ENCODE measurements at regions not wholly inside any gene's neighbourhood (a gene's known extent, or its start where the extent isn't known, plus 50 kb on each side); places are given as distances from the start of the nearest gene placed in this dataset.
"Not testable (repeated sequence)": the region's sequence is repeated elsewhere in the genome, so short reads cannot be mapped to it uniquely, and the experiment has no call there.

DNA sequence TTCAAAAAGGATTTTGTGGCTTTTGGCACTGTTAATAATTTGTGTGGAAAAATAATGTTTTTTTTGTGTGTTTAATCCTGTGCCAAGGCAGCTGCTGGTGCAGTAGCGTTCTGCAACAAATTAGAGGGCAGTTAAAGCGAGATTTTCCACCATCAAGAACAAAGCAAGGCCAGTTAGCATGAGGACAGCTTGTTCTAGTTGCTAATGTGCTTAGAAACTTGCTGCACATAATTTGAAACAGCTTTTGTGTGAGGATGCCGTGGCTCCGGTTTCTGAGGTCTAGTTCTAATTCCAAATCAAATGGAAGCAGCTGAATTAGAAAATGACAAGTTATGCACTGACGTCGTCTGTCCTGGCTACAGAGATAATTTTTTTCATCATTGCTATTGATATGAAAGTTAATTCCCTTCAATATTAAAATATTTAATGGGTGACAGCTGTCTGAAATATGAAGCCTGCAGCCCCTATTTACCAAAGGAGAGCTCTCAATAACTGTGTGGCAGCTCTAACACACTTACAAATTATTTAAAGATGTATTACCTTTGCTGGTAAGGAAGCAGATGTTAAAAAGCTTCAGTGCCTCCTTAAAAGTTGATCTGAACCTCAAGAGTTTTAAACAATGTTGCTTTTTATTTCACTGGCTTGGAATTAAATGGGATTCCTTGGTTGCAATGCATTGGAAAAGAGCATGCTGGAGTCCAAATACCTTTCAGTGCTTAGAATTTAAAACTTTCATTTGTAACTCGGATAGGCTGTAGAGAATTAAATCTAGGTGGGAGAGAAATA lies 128.6 kb downstream of the SPATA31D1 start:
- no peak for ATAC-seq

DNA sequence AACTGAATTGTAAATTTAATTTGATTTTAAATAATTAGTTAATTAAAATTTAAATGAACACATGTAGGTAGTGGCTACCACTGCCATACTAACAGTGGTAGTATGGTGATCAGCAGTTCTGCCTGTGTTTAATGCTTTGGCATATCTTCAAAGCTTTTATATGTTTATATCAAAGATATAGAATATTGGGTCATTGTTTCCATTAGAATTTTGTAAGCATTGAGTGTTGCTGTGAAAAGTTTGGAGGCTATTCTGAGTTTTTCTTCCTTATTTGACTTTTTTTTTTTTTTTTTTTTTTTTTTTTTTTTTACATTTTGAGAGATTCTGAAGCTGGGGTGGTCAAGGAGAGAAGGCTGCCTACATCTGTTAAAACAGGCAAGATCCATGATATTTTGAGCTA lies 134.2 kb downstream of the SPATA31D1 start:
- ATAC-seq: no peak

DNA sequence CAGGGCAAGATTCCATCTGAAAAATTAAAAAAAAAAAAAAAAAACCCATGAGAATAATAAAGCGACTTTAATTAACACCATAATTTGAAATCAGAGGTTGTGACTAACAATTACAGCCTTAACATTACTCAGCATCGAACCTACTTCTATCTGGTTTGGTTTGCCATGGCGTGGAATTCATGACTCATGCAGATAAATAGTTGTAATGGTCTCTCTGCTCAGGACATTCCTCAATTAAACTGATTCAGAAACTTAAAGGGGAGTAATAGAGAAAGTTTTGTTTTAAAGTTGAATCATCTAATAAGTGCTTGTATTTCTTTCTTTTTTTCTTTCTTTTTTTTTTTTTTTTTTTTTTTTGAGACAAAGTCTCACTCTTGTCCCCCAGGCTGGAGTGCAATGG lies 135.5 kb downstream of the SPATA31D1 start:
- no peak for ATAC-seq

DNA sequence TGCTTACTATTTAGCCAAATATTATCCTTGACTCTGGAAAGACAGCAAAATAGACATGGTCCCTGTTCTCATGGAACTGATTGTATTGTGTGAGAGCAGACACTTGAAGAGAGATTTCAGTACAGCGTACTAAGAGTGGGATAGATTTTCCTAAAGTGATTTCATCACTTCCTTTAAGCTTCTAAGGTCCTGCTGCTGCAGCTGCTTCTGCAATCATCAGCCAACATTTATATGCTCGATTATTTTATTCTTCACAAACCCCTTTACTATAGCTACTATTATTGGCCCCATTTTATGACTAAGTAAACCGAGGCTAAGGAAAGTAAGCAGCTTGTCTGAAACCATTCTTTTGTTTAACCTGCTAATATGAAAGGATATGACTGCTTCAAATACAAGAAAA lies 137.7 kb downstream of the SPATA31D1 start:
- no peak for ATAC-seq

DNA sequence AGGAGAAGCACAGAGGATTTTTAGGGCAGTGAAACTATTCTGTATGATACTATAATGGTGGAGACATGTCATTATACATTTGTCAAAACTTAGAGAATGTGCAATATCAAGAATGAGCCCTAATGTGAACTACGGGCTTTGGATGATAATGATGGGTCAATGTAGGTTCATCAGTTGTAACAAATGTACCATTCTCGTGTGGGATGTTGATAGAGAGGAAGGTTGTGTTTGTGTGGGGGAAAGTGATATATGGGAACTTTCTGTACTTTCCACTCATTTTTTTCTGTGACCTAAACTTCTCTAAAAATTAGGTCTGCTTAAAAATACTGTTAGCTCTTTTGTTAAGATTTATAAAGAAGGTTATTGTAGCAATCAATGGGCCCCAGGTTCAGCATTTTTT lies 138.9 kb downstream of the SPATA31D1 start:
- ATAC-seq: no peak

DNA sequence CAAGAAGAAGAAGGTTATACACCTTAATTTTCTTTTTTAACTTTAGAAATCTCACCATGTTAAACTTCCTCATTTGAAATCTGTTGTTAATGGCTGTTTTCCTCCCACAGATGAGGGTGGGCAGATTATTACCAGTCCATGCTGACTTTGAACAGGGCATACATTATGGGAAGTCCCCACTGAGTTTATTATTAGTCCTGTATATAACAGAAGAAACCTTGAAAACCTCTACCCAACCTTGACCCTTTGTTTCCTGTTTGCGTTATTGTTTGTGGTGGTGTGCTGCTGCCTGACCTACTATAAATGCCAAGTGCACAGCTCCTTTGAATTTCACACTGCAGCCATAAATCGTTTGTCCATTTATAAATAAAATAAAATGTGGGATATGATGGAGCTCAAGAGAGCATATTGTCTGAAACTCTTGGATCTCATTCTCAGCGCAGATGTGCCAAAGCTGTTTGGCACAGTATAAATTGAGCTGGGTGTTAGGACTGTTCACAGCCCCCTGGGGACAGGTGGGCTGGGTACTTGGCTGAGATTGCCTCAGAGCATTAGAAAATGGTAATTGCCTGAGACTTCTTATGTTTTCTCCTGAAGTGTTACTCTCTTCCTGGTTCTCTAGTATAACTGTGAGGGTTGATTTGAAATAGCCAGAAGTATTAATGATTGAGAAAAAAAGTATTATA lies 139.6 kb downstream of the SPATA31D1 start:
- ATAC-seq: peak; percentile 48

DNA sequence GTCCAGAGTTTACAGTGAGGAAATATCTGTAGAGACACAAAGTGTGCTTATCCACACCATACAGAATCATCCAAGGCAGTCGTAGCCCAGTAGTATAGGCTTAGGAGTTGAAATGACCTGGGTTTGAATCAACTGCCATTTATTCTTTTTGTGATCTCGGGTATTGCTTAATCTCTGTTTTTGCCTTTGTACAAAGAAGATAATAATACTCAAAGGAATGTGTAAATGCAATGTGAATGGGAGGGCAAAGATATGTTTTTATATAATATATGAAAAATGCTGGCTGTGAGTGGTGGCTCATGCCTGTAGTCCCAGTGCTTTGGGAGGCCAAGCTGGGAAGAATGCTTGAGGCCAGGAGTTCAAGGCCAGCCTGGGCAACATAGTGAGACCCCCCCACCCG lies 141.1 kb downstream of the SPATA31D1 start:
- ATAC-seq: no peak

DNA sequence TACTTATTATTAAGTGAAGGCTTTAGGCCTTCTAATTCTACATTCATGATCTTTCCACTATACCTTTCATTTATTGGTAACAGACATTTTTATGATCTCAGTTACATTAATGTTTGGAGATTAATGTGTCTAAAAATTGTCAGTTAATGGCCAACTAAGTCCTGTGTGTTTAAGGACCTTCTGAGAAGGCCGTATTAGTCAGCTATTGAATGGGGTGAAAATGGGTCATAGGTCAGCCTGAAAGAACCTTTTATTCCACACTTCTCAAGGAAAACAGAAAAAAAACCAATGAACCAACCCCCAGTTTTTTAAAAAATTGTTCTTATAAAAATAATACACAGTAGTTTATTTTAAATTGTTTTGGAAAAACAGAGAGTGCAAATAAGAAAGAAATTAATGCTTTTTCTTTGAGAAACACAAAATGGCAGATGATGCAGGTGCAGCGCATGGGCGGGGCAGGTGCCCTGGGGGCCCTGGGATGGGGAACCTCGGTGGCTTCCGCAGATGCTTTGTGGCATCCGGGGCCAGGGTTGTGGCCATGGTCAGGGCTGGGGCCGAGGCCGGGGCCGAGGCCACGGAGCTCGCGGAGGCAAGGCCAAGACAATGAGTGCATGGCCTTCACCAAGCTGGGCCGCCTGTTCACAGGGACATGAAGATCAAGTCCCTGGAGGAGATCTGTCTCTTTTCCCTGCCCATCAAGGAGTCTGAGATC lies 141.9 kb downstream of the SPATA31D1 start:
- no peak for ATAC-seq

DNA sequence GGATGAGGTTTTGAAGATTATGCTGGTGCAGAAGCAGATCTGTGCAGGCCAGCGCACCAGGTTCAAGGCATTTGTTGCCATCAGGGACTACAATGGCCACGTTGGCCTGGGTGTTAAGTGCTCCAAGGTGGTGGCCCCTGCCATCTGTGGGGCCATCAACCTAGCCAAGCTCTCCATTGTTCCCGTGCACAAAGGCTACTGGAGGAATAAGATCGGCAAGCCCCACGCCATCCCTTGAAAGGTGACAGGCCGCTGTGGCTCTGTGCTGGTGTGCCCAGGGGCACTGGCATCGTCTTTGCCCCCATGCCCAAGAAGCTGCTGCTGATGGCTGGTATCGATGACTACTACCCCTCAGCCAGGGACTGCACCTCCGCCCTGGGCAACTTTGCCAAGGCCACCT lies 142.5 kb downstream of the SPATA31D1 start:
- no peak for ATAC-seq

DNA sequence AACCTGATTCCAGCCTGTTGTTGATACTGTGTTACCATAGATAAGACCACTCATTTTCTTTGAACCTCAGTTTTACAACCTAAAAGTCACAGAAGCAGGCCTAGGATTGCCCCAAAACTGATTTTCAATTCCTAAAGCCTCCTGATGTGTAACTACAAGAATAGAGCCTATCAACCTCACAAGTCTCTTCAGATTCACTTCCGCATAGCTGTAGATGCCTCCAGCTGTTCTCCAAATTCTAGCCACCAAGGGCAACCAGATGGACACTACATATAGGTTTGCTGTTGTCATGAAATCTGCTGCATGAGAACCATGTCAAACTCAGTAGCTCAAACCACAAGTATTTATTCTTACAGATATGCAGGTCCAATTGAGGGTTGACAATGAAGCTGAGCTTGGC lies 143.5 kb downstream of the SPATA31D1 start:
- ATAC-seq: no peak

DNA sequence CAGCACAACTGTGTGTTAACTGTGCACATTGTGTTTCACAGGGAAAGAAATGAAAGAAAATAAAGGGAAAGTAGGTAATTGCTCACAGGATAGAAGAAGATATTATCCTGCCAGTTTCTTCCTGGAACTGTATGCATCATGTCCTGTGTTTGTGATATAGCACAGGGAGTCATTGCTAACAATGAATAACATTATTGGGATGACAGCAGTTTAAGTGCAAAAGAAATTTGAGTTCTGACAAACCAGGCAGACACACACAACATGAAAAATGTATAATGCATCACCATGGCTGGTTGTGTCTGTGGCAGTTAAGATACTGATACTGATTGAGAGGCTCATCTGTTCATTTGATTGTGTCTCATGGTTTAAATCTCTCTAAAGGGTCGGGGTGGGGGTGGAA lies 145.4 kb downstream of the SPATA31D1 start:
- ATAC-seq: no peak

DNA sequence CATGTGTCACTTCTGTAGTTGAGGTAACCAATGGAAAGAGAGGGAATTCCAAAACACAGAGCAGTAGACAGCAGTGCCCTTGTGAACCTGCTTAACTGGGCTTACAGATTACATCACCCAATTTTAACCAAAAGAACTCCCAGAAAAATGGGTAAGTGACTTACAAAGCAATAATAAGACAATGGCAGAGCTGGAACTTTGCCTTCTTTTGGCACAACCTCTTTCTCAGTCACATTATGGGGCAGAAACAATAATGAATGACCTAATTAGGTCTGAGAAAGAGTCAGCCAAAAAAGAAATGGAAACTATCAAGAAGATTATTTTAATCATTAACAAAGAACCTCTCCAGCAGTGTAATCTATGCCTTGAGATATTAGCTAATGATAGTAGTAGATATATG lies 146.5 kb downstream of the SPATA31D1 start:
- ATAC-seq: no peak

DNA sequence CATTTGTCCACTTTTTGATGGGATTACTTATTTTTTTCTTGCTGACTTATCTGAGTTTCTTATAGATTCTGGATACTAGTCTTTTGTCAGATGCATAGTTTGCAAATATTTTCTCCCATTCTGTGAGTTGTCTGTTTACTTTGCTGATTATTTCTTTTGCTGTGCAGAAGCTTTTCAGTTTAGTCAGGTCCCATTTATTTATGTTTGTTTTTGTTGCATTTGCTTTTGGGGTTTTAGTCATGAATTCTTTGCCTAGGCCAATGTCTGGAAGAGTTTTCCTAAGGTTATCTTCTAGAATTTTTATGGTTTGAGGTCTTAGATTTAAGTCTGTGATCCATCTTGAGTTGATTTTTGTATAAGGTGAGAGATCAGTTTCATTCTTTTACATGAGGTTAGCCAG lies 149.5 kb downstream of the SPATA31D1 start:
- not testable (repeated sequence) for ATAC-seq

DNA sequence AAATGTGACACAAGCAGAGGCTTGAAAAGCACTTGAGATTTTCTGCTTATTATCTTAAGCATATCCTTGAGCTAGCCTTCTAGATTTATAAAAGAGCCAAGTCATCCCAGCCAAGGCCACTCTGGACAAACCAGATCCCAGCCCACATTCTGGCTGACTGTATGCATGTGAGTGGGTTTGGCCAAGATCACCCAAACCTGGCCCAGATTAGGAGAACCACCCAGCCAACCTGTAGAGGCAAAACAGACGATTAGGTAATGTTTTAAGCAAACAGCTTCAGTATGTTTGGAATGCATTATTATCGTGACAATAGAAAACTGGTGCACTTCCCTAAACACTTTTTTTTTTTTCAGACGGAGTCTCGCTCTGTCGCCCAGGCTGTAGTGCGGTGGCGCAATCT lies 151.9 kb downstream of the SPATA31D1 start:
- ATAC-seq: peak; percentile 98

DNA sequence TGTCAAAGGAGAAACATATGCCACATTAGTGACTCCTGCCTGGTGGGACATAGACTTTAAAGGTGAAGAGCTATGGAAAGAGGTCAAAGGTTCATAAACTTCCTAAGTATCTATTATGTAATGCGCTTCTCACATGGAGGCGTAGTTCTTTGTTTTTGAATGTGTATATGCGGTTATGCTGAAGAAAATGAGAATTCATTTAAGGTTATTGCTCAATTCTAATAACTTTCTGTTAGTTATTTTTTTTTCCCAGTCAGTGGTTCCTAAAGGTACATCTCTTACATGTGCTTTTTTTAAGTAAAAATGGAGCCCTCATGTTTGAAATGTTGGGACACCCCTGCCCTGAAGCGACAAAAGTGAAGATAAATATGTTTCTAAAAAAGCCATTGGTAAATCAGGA lies 156.2 kb downstream of the SPATA31D1 start:
- no peak for ATAC-seq

DNA sequence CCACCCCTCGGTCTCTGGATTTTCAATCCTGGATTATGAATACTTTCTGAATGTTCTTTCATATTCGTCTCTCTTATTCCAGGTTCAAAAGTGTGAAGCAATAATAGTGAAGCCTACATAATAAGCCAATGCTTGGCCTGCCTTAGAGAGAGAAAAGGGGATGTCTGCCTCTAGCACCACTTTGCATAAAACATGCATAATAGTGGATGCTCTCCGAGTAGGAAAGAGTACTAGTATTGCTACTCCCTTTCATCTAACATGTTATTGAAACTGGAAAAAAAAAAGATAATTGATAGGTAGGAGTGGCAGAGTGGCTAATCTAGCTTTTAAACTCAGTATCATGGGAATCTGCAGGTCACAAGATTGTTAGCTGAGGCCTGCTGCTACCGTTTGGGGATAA lies 158.1 kb downstream of the SPATA31D1 start:
- ATAC-seq: no peak

DNA sequence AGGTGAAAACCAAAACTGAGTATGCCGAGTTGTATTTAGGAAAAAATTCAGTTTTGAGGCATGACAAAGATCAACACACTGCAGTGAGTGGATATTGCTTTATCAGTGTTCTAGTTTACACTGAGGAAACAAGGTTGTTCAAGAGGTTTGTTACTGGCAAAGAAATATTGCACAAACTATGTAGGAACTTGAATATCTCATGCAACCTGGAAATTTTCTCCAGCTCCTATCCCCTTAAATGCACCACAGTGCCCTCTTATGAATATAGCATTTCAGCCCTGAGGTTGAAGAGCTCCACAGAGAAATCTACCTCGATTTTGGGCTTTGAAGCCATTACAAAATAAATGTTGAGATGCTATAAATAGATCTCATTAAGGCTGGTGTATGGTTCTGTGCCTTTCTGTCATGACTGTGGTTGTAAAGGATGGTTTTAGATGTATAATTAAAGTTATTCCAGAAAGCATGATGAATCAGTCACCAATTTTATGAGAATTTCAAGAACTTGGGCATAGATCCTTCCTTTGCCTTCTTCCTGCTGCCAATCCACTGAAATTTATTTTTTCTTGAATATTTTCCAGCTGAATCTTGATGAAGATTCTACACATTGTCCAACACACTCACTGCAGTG lies 159.3 kb downstream of the SPATA31D1 start:
- ATAC-seq: no peak

DNA sequence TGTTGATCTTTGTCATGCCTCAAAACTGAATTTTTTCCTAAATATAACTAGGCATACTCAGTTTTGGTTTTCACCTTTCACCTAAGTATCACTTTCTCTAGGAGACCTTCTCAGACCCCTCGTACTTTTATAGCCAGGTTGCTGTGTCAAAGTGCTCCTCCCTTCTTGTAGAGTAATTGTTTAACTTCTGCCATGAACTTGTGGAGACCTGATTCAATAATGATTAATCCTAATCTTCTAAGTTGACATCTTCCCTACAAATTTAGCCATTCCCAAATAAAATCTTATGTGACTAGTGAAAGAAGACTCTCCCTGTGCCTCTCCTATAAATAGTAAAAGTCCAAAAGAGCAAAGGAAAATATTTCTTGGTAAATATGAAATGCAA lies 159.8 kb downstream of the SPATA31D1 start:
- no peak for ATAC-seq

DNA sequence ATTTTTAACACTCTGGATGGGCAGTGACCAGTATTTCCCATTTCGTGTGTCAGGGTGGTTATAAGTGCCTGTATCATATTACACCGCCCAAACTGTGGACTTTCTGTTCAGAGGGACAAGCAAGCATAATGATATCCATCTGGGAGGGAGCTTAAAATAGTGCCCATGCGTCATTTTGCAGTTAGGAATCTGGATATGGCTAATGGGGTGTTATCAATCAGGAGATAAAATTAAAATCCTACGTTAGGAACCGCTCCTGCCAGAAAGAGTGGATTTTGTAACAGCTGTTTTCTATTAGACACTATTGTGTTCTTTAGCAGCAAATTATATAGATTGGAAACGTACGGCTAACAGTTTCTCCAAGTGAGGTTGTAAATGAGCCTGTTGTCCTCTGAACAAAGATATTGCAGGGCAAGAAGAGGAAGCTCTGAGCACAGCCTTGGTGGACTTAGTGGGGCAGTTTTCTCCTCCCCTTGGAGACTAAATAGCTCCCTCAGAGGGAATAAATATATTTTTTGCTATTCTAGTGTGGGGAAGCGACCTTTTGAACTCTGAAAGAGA lies 160.4 kb downstream of the SPATA31D1 start:
- ATAC-seq: no peak

DNA sequence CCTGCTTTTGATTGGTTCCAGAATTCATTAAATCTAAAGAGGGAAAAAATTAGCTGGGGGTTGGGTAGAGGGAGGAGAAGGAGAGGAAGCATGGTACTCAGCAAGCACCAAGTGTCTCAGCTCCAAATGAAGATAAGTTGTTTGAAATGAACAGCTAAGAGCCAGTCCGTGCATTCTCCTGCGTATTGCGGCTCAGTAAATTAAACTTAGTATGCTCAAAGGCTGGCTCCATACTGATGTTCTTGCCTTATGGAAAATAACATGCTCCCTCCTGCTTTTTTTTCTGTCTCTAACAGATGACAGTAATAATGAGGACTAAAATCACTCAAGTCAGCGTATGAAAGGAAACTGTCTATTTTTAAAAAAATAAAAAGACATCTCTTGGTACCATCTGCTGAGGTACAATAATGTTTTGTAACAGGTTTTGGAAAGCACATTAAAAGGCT lies 161.0 kb downstream of the SPATA31D1 start:
- no peak for ATAC-seq

DNA sequence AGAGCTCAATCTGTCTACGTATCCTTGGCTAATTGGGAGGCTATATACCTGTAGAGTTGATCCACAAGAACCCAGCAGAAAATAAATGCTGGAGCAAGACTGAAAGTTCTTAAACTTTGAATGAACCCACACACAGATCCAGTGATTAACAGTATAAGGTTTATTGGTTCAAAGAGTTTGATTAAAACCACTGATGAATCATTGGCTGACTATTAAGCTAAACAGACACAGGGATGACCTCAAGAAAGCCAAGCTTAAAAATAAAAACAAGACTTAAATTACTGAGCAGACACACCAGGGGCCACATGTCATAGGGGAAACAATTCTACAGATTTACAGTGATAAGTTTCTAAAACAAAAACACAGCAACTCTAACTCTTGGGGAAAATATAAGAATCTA lies 163.6 kb downstream of the SPATA31D1 start:
- no peak for ATAC-seq

DNA sequence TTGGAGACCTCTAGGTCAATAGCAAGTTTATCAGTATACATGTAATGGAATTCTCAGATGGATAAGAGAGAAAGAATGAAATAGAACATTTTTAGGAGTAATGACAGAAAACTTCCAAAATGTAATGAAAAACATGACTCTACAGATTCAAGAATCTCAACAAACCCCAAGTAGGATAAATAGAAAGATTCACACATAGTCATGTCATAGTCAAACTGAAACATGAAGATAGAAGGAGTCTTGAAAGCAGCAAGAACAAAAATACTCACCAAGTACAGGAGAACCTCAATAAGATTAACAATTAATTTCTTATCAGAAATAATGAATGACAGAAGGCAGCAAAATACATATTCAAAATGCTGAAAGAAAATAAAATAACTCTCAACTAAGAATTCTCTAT lies 164.5 kb downstream of the SPATA31D1 start:
- ATAC-seq: no peak

DNA sequence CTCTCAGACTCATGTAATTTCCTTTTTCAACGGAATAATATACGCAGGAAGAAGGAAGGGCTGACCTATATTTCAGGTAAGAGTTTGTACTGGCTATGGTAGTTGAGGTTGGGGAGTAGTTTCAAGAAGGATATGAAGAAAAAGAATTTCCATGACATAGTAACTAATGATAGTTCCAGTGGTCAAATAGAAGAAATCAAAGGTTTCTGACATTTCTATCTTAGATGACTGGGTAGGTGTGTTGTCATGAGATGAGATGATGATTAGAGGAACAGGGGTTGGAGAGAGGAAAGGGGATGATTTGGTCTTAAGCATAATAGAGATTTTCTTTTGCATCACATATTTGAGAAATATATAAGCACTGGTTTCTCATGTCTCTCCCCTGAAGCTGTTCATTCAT lies 166.0 kb downstream of the SPATA31D1 start:
- no peak for ATAC-seq
